AG09309 (cell line): ENCODE measurements at regions not wholly inside any gene's neighbourhood (a gene's known extent, or its start where the extent isn't known, plus 50 kb on each side); places are given as distances from the start of the nearest gene placed in this dataset.

Experiments
- DNase-seq: peaks from one replicate; pipeline ENCODE4 v3.0.0-alpha.2; 2010; ENCODE audit warnings: low read depth
- H3K4me3 ChIP-seq: 2 replicates; pipeline ENCODE4 v1.5.1; 2011; ENCODE audit warnings: mild to moderate bottlenecking, low read depth, low read length, moderate library complexity; ENCODE audit not compliant: control insufficient read depth
- CTCF ChIP-seq: IDR thresholded peaks from 2 replicates; pipeline ENCODE4 v1.5.1; 2011; ENCODE audit warnings: mild to moderate bottlenecking, low read depth, low read length, inconsistent platforms; ENCODE audit not compliant: insufficient read depth, control insufficient read depth; ENCODE audit errors: missing control alignments

GRCh38 chr11:92550871-92551270 lies 326.3 kb downstream of the FAT3 start:
- H3K4me3 ChIP-seq = no peak overlapping the region
- TF ChIP-seq CTCF = no peak
- DNase-seq = no peak

- H3K4me3 ChIP-seq = no peak overlapping the region
- peak; percentile 20 for TF ChIP-seq CTCF
- DNase-seq = no peak
These were observed 328.3 kb downstream of the FAT3 start for GRCh38 chr11:92552942-92553341.

- no peak for DNase-seq
- no peak for TF ChIP-seq CTCF
- no peak overlapping the region for H3K4me3 ChIP-seq
These were observed 330.1 kb downstream of the FAT3 start for GRCh38 chr11:92554688-92555087.

GRCh38 chr11:92556431-92556830 lies 331.8 kb downstream of the FAT3 start:
- H3K4me3 ChIP-seq = no peak overlapping the region
- TF ChIP-seq CTCF = no peak
- no peak for DNase-seq

- DNase-seq = no peak
- no peak overlapping the region for H3K4me3 ChIP-seq
- TF ChIP-seq CTCF = no peak
These were observed 333.3 kb downstream of the FAT3 start for GRCh38 chr11:92557879-92558278.

GRCh38 chr11:92558323-92558722 lies 333.7 kb downstream of the FAT3 start:
- TF ChIP-seq CTCF = no peak
- H3K4me3 ChIP-seq = no peak overlapping the region
- no peak for DNase-seq

GRCh38 chr11:92569726-92570125 lies 345.1 kb downstream of the FAT3 start:
- no peak overlapping the region for H3K4me3 ChIP-seq
- DNase-seq = no peak
- TF ChIP-seq CTCF = no peak
